A673 (cell line): ENCODE measurements at regions not wholly inside any gene's neighbourhood (a gene's known extent, or its start where the extent isn't known, plus 50 kb on each side); places are given as distances from the start of the nearest gene placed in this dataset.

Experiments used
- EZH2 ChIP-seq: fragments of 200-600 bp; sonication (generic); IDR thresholded peaks from 2 replicates; pipeline ENCODE4 v1.6.1; 2017; ENCODE audit warnings: borderline replicate concordance, low read depth, mild to moderate bottlenecking, mixed read lengths, antibody characterized with exemption, low read length; ENCODE audit not compliant: poor library complexity, severe bottlenecking
- TF ChIP-seq, protein P1 (sequence below): fragments of 300-800, 200-600 bp; sonication (generic); conservative IDR thresholded peaks from 2 replicates; pipeline ENCODE4 v1.5.1; 2017; ENCODE audit warnings: low read depth, mild to moderate bottlenecking, antibody characterized with exemption, low read length, moderate library complexity, mixed read lengths

DNA sequence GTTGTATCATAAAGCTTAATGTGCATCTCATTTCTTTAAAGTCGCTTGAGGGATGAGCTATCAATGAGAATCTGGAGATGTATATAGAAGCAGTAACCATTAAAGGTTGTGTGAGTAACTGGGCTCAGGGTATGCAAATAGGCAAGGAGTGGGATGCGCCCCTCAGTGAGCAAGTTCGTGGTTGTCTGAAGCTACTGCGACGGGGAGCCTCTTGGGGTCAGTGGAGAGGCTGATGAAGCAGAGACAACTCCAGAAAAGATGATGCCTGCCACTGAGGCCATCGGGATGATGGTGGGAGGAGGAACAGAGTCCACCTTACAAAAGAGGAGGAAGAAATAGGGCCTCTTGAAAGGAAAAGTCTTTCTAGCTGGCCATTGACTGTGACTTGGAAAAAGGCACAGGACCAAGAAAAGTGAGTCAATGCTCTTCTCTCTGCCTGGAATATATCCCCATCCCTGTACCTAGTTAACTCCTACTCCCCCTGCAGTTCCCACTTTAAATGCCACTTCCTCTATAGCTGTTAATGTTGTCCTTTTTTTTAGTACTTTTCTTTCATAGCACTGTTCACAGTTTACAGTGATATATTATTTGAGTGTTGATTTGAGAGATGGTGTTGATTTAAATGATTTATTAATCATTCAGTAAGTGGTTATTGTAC, 51.4 kb upstream of the LSM6 start:
- TF ChIP-seq, protein P1, sequence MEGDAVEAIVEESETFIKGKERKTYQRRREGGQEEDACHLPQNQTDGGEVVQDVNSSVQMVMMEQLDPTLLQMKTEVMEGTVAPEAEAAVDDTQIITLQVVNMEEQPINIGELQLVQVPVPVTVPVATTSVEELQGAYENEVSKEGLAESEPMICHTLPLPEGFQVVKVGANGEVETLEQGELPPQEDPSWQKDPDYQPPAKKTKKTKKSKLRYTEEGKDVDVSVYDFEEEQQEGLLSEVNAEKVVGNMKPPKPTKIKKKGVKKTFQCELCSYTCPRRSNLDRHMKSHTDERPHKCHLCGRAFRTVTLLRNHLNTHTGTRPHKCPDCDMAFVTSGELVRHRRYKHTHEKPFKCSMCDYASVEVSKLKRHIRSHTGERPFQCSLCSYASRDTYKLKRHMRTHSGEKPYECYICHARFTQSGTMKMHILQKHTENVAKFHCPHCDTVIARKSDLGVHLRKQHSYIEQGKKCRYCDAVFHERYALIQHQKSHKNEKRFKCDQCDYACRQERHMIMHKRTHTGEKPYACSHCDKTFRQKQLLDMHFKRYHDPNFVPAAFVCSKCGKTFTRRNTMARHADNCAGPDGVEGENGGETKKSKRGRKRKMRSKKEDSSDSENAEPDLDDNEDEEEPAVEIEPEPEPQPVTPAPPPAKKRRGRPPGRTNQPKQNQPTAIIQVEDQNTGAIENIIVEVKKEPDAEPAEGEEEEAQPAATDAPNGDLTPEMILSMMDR, result no peak; the same call in 1 of the 2 replicates
- TF ChIP-seq EZH2, result no peak
